ENCODE measurements at regions not wholly inside any gene's neighbourhood (a gene's known extent, or its start where the extent isn't known, plus 50 kb on each side); places are given as distances from the start of the nearest gene placed in this dataset.

DNA sequence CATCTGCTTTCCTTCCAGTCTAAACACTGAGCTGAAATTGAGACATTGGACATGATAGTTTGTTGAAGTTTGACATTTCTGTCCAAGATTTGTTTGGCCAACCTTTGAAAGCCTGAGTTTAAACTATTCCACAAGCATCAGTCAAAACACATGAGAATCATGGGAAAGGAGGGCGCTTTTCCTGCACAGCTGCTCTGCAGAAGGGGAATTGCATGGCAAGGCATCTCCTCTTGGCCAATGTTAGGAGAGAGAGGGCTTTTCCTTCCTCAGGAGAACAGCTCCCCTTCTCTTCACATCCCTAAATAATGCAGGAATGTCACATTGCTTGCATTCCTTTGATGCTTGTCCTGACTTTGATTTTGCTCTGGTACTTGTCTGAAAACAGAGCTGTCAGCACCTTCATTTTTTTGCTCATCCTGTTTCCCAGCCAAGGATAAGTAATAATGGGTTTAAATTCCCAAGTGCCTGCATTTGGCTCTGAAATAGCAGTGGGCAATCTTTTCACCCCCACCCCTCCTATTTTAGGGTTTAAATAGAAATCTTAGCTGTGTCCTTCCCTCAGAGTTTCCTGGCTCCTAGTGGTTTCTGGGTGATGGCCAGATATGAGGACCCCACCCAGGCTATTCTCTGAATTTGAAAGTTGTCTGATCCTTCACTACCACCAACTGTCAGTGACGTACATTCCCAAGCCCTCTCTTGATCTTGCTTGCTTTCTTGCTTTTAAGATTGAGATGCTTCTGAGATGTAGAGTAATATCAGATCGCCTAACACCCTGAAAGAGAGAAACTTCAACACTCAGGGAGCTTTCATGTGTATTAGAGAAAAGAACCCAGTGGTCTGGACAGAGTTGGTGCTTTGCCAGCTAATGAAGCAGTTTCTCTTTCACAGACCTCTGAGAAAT, 75.2 kb upstream of the NPVF start:
- H3K27me3 ChIP-seq (ENCODE audit: insufficient read depth, low read depth, severe bottlenecking) = no peaks in the 10 kb centered on the region
- no peak for DNase-seq
- H3K4me3 ChIP-seq (ENCODE audit: low read depth, low read length) = no peak overlapping the region
- H3K36me3 ChIP-seq = no peaks in the 10 kb centered on the region
- no peaks in the 10 kb centered on the region for H3K9me3 ChIP-seq (ENCODE audit: severe bottlenecking)
- TF ChIP-seq, protein P1, sequence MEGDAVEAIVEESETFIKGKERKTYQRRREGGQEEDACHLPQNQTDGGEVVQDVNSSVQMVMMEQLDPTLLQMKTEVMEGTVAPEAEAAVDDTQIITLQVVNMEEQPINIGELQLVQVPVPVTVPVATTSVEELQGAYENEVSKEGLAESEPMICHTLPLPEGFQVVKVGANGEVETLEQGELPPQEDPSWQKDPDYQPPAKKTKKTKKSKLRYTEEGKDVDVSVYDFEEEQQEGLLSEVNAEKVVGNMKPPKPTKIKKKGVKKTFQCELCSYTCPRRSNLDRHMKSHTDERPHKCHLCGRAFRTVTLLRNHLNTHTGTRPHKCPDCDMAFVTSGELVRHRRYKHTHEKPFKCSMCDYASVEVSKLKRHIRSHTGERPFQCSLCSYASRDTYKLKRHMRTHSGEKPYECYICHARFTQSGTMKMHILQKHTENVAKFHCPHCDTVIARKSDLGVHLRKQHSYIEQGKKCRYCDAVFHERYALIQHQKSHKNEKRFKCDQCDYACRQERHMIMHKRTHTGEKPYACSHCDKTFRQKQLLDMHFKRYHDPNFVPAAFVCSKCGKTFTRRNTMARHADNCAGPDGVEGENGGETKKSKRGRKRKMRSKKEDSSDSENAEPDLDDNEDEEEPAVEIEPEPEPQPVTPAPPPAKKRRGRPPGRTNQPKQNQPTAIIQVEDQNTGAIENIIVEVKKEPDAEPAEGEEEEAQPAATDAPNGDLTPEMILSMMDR (IDR thresholded peaks at IDR 0.05; ENCODE audit: low read depth, low read length) = no peak
- no peak overlapping the region for H3K27ac ChIP-seq

DNA sequence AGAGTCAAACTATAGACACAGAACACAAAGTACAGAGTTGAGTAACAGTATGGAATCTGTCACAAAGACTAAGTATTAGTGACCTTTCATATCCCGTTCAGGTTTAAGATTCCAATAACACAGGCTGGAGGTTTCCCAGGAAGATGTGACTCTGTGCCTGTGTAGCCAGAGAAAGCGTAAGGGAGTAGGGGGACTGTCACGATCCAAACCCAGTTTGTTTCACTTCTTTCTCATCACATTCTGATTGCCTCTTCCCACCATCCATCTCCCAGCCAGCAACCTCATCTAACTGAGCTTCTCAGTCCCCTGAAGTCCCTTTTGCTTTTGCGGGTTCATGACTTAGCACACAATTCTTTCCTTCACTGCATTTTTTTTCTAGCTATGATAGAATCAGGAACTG, 76.4 kb upstream of the NPVF start:
- no peaks in the 10 kb centered on the region for H3K36me3 ChIP-seq
- no peak overlapping the region for H3K4me3 ChIP-seq (ENCODE audit: low read depth, low read length)
- TF ChIP-seq, protein P1 (IDR thresholded peaks at IDR 0.05; ENCODE audit: low read depth, low read length) = no peak
- H3K27me3 ChIP-seq (ENCODE audit: insufficient read depth, low read depth, severe bottlenecking) = no peaks in the 10 kb centered on the region
- DNase-seq = no peak
- no peaks in the 10 kb centered on the region for H3K9me3 ChIP-seq (ENCODE audit: severe bottlenecking)
- no peak overlapping the region for H3K27ac ChIP-seq

- Histone ChIP-seq H3K27me3 (ENCODE audit: insufficient read depth, low read depth, severe bottlenecking) (no peaks in the 10 kb centered on the region), H3K36me3 (no peaks in the 10 kb centered on the region), H3K9me3 (ENCODE audit: severe bottlenecking) (no peaks in the 10 kb centered on the region), H3K4me3 (ENCODE audit: low read depth, low read length) (no peak overlapping the region), H3K27ac (no peak overlapping the region)
- TF ChIP-seq, protein P1 (IDR thresholded peaks at IDR 0.05; ENCODE audit: low read depth, low read length) = no peak
- DNase-seq = no peak
Observed at GRCh38 chr7:25305831-25306230, 77.5 kb upstream of the NPVF start.

GRCh38 chr7:25307624-25308023, 79.3 kb upstream of the NPVF start:
- no peaks in the 10 kb centered on the region for H3K36me3 ChIP-seq
- TF ChIP-seq, protein P1 (IDR thresholded peaks at IDR 0.05; ENCODE audit: low read depth, low read length) = no peak
- DNase-seq = no peak
- H3K27ac ChIP-seq = no peak overlapping the region
- H3K27me3 ChIP-seq (ENCODE audit: insufficient read depth, low read depth, severe bottlenecking) = no peaks in the 10 kb centered on the region
- no peak overlapping the region for H3K4me3 ChIP-seq (ENCODE audit: low read depth, low read length)
- H3K9me3 ChIP-seq (ENCODE audit: severe bottlenecking) = no peaks in the 10 kb centered on the region

- Histone ChIP-seq H3K9me3 (ENCODE audit: severe bottlenecking) (no peaks in the 10 kb centered on the region), H3K36me3 (no peaks in the 10 kb centered on the region), H3K27me3 (ENCODE audit: insufficient read depth, low read depth, severe bottlenecking) (no peaks in the 10 kb centered on the region), H3K4me3 (ENCODE audit: low read depth, low read length) (no peak overlapping the region), H3K27ac (no peak overlapping the region)
- no peak for DNase-seq
- TF ChIP-seq, protein P1 (IDR thresholded peaks at IDR 0.05; ENCODE audit: low read depth, low read length) = no peak
Observed at GRCh38 chr7:25308246-25308645, 80.0 kb upstream of the NPVF start.

Data from WERI-Rb-1 (cell line).